Cardiac fibroblast (primary cell): ENCODE measurements at regions not wholly inside any gene's neighbourhood (a gene's known extent, or its start where the extent isn't known, plus 50 kb on each side); places are given as distances from the start of the nearest gene placed in this dataset.

ENCODE experiments used
- DNase-seq, 2 donors: peaks; one replicate each; pipeline versions ENCODE4 v3.0.0 to v3.0.0-alpha.2; 2010; ENCODE audit warnings: low read depth in 2 of 2
- H3K4me3 ChIP-seq, 2 donors: replicated peaks in 1 of 2; 1 replicate in 1 of 2; 2 replicates in 1 of 2; pipeline ENCODE4 v1.5.1; 2011; ENCODE audit warnings: low read depth in 2 of 2, low read length in 2 of 2, mild to moderate bottlenecking in 2 of 2, moderate library complexity in 1 of 2
- TF ChIP-seq, protein P1 (sequence below): IDR thresholded peaks from one replicate; pipeline ENCODE4 v1.5.1; 2011; ENCODE audit warnings: low read depth, mild to moderate bottlenecking, low read length, inconsistent platforms

DNA sequence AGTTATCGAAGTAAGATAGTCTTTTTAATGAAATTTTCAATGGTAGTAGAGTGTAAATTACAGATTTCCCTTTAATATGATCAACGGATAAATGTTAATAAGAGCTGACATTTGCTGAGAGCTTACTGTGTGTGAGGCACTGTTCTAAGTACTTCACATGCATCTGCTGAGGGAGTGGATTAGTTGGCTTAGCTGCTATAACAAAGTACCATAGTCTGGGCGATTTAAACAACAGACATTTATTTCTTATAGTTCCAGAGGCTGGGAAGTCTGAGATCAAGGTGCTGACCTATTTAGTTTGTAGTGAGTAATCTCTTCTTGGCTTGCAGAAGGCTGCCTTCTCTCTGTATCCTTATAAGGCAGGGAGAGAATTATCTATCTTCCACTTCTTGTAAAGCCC lies 174.3 kb downstream of the CEP135 start:
- TF ChIP-seq, protein P1, sequence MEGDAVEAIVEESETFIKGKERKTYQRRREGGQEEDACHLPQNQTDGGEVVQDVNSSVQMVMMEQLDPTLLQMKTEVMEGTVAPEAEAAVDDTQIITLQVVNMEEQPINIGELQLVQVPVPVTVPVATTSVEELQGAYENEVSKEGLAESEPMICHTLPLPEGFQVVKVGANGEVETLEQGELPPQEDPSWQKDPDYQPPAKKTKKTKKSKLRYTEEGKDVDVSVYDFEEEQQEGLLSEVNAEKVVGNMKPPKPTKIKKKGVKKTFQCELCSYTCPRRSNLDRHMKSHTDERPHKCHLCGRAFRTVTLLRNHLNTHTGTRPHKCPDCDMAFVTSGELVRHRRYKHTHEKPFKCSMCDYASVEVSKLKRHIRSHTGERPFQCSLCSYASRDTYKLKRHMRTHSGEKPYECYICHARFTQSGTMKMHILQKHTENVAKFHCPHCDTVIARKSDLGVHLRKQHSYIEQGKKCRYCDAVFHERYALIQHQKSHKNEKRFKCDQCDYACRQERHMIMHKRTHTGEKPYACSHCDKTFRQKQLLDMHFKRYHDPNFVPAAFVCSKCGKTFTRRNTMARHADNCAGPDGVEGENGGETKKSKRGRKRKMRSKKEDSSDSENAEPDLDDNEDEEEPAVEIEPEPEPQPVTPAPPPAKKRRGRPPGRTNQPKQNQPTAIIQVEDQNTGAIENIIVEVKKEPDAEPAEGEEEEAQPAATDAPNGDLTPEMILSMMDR, result no peak
- no peak for DNase-seq
- H3K4me3 ChIP-seq, result no peak overlapping the region

- DNase-seq, result no peak
- TF ChIP-seq, protein P1, result no peak
Measured at GRCh38 chr4:56118845-56119244, 170.1 kb downstream of the CEP135 start.

DNA sequence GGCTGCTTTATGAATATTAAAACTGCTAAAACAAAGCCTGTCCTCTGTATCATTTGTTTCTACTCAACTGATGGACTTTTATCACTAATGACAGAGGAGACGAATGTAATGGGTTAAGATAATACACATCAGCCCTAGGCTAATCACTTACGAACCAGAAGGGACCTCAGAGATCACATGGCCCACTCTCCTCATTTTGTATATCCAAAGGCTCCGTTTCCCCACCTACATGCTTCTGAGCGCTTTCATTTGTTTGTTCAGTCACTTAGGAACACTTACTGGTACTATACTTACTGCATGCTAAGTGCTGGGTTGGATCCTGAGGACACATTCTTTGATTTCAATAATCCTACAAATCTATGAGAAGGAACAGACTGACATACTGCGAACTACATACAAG lies 169.3 kb downstream of the CEP135 start:
- TF ChIP-seq, protein P1, result no peak
- DNase-seq, result no peak
- H3K4me3 ChIP-seq, result no peak overlapping the region

More at GRCh38 chr4:56118845-56119244, 170.1 kb downstream of the CEP135 start:
- H3K4me3 ChIP-seq, result no peak overlapping the region

- no peak overlapping the region for H3K4me3 ChIP-seq
- TF ChIP-seq, protein P1, result no peak
- DNase-seq, result no peak
Measured at GRCh38 chr4:56115898-56116297, 167.2 kb downstream of the CEP135 start.

GRCh38 chr4:56112377-56112776 lies 163.6 kb downstream of the CEP135 start:
- H3K4me3 ChIP-seq, result no peak overlapping the region
- no peak for DNase-seq
- TF ChIP-seq, protein P1, result peak; percentile 2

DNA sequence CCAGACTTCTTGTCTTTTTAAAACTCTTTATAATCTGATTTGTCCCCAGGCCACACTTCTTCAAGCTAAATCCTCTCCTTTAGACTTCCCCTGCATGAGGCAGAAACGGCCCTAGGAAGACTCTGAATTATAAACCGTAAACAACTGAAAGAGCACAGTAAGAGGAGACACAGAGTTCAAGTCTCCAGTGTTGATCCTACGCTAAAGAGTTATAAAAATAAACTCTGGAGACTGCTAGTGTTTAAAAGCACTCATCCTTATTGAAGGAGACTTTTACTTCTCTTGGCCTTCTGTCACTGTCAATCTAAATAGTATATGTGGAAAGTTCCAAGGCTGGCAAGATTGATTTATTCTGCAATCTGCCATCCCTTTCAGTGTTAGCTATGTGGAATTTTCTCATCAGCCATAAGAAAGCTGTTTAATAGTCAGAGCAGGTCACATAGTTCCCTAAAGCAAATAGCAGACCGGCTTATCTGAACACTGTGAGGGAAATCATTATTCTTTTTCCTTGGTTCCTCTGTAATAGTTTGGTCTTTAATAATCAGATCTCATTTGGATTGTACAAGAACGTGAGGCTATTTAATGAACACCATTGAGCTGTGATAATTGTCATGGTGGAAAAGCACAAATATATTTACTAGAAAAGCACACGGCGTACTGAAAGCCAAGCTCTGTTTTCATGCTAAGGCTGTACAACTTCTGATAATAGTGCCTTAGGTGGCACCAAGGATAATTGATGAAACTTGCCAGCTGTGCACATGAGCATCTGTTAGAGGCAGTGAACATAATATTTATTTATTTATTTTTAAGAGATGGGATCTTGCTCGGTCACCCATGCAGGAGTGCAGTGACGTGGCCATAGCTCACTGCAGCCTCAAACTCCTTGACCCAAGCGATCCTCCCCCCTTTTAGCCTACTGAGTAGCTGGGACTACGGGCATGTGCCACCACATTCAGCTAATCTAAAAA lies 157.7 kb downstream of the CEP135 start:
- no peak for DNase-seq
- H3K4me3 ChIP-seq, result no peak overlapping the region
- TF ChIP-seq, protein P1, result no peak
